ENCODE measurements at regions not wholly inside any gene's neighbourhood (a gene's known extent, or its start where the extent isn't known, plus 50 kb on each side); places are given as distances from the start of the nearest gene placed in this dataset.
"Not testable (repeated sequence)": the region's sequence is repeated elsewhere in the genome, so short reads cannot be mapped to it uniquely, and the experiment has no call there.

DNA sequence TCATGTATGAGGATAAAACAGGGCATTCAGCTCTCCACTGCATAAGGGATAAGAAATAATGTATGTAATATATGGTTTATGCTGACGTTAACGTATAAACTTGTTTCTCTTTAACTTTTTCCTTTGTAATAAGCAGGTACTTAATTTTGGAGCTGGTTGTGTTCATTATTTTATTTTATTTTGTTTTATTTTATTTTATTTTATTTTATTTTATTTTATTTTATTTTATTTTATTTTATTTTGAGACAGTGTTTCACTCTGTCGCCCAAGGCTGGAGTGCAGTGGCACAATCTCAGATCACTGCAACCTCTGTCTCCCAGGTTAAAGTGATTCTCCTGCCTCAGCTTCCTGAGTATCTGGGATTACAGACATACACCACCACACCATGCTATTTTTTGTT, 1932.6 kb upstream of the TENM3 start:
- no peak overlapping the region for H3K27ac ChIP-seq (ENCODE audit: low read depth, low read length)
- no peaks in the 10 kb centered on the region for H3K36me3 ChIP-seq (ENCODE audit: control insufficient read depth, insufficient read depth, low read length)
- DNase-seq (ENCODE audit: low read depth in 4 of 6, low spot score in 6 of 6): no peak
- H3K4me1 ChIP-seq (ENCODE audit: control insufficient read depth, insufficient read depth, low read length): no peaks in the 10 kb centered on the region
- WGBS (ENCODE audit: insufficient coverage): no CpG with 5 or more reads among the region's 3 CpGs
- H3K9me3 ChIP-seq (ENCODE audit: control insufficient read depth, insufficient read depth, low read length): no peaks in the 10 kb centered on the region
- no peak overlapping the region for H3K4me3 ChIP-seq (ENCODE audit: low read depth, low read length)
- no peaks in the 10 kb centered on the region for H3K27me3 ChIP-seq (ENCODE audit: control insufficient read depth, insufficient read depth, low read length)

DNA sequence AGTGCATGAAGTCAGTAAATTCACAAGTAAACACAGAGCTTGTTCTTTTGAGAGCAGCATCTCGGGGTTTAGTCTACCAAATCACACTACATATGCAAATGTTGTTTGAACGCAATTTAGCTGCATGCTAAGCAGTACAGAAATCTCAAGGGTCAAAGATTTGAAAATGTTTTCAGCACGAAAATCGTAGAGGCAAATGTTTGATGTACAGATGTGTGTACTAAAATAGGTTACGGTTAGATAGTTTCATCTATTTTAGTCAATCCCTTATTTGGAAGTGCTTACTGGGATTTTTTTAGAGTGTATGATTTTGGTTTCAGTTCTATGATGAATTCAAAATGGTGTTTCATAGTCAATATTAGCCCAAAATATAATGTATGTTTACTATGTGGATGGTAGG, 1928.2 kb upstream of the TENM3 start:
- DNase-seq (ENCODE audit: low read depth in 4 of 6, low spot score in 6 of 6): peak in 1 of 6 donors; percentile 43
- Histone ChIP-seq H3K4me1 (ENCODE audit: control insufficient read depth, insufficient read depth, low read length) (no peaks in the 10 kb centered on the region), H3K27me3 (ENCODE audit: control insufficient read depth, insufficient read depth, low read length) (no peaks in the 10 kb centered on the region), H3K27ac (ENCODE audit: low read depth, low read length) (no peak overlapping the region), H3K4me3 (ENCODE audit: low read depth, low read length) (no peak overlapping the region), H3K9me3 (ENCODE audit: control insufficient read depth, insufficient read depth, low read length) (no peaks in the 10 kb centered on the region), H3K36me3 (ENCODE audit: control insufficient read depth, insufficient read depth, low read length) (no peaks in the 10 kb centered on the region)
- no CpG with 5 or more reads among the region's 5 CpGs for WGBS (ENCODE audit: insufficient coverage)

DNA sequence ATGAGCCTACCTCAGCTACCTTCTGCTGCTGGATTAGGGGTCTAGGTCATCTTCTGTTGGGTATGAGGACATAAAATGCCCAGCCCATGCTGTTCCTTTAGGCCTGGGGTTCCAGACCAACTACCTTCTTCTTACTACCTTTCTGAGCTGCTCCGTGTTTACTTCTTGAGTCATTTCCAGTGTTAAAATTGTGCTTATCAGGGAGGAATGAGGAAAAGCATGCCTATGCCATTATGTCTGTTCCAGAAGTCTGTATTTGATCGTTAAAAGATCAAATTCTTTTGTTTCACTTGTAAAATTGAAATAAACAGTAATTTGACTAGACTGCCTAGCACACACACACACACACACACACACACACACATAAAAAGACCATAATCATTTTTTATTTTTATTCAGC, 1912.7 kb upstream of the TENM3 start:
- H3K9me3 ChIP-seq (ENCODE audit: control insufficient read depth, insufficient read depth, low read length): no peaks in the 10 kb centered on the region
- no peaks in the 10 kb centered on the region for H3K27me3 ChIP-seq (ENCODE audit: control insufficient read depth, insufficient read depth, low read length)
- no peaks in the 10 kb centered on the region for H3K4me1 ChIP-seq (ENCODE audit: control insufficient read depth, insufficient read depth, low read length)
- no peak overlapping the region for H3K4me3 ChIP-seq (ENCODE audit: low read depth, low read length)
- H3K27ac ChIP-seq (ENCODE audit: low read depth, low read length): no peak overlapping the region
- no peak for DNase-seq (ENCODE audit: low read depth in 4 of 6, low spot score in 6 of 6)
- no peaks in the 10 kb centered on the region for H3K36me3 ChIP-seq (ENCODE audit: control insufficient read depth, insufficient read depth, low read length)
- WGBS (ENCODE audit: insufficient coverage): no CpG with 5 or more reads among the region's 2 CpGs

DNA sequence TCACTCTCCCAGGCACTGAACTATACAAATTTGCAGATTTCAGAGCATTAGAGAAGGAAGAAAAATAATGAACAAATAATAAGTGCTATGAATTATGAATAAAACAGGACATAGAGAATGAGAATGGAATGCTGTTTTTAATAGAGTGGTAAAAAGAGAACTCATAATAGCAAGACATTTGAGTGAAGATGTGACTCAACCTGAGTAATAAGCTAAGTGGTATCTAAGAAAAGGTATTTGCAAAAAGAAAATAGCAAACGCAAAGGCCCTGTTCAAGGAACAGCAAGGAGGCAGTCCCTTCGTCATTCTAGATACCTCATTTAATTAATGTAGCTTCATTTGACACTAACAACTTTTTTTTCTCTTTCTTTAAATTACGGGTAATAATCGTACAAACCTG, 1910.0 kb upstream of the TENM3 start:
- Histone ChIP-seq H3K27me3 (ENCODE audit: control insufficient read depth, insufficient read depth, low read length) (no peaks in the 10 kb centered on the region), H3K9me3 (ENCODE audit: control insufficient read depth, insufficient read depth, low read length) (no peaks in the 10 kb centered on the region), H3K4me1 (ENCODE audit: control insufficient read depth, insufficient read depth, low read length) (no peaks in the 10 kb centered on the region), H3K36me3 (ENCODE audit: control insufficient read depth, insufficient read depth, low read length) (no peaks in the 10 kb centered on the region), H3K27ac (ENCODE audit: low read depth, low read length) (no peak overlapping the region), H3K4me3 (ENCODE audit: low read depth, low read length) (no peak overlapping the region)
- no CpG with 5 or more reads among the region's 4 CpGs for WGBS (ENCODE audit: insufficient coverage)
- no peak for DNase-seq (ENCODE audit: low read depth in 4 of 6, low spot score in 6 of 6)

DNA sequence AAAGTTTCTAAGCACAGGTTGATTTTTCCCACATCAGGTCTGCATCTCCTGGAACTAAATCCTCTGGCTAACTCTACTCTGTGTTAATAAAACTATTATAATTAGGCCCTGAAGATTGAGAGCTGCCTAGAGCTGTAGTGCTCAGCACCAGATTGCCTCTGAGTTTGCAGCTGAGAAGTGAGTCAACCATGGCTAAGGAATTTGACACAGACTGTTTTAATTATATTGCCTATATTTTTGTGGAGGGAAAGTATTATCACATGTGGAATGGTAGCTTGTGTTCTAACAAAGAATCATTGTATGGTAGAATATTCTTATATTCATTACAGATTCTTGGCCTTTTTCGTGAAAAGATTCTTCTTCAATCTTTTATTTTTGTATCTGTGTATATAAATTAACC, 1907.6 kb upstream of the TENM3 start:
- Histone ChIP-seq H3K27ac (ENCODE audit: low read depth, low read length) (no peak overlapping the region), H3K4me3 (ENCODE audit: low read depth, low read length) (no peak overlapping the region), H3K4me1 (ENCODE audit: control insufficient read depth, insufficient read depth, low read length) (no peaks in the 10 kb centered on the region), H3K36me3 (ENCODE audit: control insufficient read depth, insufficient read depth, low read length) (no peaks in the 10 kb centered on the region), H3K27me3 (ENCODE audit: control insufficient read depth, insufficient read depth, low read length) (no peaks in the 10 kb centered on the region), H3K9me3 (ENCODE audit: control insufficient read depth, insufficient read depth, low read length) (no peaks in the 10 kb centered on the region)
- no CpG with 5 or more reads among the region's 1 CpG for WGBS (ENCODE audit: insufficient coverage)
- DNase-seq (ENCODE audit: low read depth in 4 of 6, low spot score in 6 of 6): no peak

DNA sequence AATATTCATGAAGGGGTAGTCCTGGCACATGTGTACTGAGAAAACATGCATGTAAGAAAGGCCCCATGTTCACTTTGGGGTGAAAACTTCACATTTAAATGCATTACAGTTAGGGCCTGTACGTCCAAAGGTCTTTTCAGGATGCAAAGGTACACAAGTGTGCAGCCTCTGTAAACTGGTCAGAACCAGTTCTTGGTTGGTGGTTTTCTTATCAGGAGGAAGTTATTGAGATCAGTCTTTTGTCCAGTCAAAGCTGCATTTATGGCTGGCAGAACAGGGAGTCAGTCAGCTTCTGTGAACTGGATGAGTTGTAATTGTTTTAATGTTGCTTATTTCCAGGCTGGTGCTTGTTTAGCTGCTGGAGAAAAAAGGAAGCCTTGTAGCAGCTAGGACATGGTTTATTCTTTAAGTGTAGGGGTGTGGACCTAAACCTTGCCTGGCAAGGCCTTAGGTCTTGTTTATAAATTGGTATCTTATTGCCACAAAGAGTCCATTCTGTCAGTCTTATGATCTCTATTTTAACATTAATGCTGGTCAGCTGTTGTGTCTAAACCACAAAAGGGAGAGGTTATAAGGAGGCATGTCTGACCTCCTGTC, 1906.6 kb upstream of the TENM3 start:
- no peak for DNase-seq (ENCODE audit: low read depth in 4 of 6, low spot score in 6 of 6)
- WGBS (ENCODE audit: insufficient coverage): 90% methylated on average over 1 of the region's 1 CpG
- H3K27ac ChIP-seq (ENCODE audit: low read depth, low read length): no peak overlapping the region

DNA sequence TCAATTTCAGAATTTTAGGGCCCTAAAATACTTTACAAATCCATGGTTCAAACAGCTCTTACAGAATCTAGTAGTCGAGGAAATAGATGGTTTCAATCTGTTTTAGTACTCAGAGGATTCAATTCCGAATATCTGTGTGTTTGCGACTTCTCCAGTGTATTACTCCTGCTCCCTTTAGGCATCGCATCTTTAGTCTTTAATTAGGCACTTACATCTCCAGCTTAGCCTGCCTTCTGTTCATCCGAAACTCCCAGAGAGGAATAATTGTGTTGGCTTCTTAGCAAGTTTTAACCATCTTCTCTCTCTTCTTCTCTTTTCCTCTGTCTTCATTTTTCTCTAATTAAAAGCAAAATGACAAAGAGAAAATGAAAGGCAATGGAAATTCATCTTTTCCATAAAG, 1901.3 kb upstream of the TENM3 start:
- no peak overlapping the region for H3K4me3 ChIP-seq (ENCODE audit: low read depth, low read length)
- no peaks in the 10 kb centered on the region for H3K9me3 ChIP-seq (ENCODE audit: control insufficient read depth, insufficient read depth, low read length)
- no peaks in the 10 kb centered on the region for H3K4me1 ChIP-seq (ENCODE audit: control insufficient read depth, insufficient read depth, low read length)
- no peaks in the 10 kb centered on the region for H3K36me3 ChIP-seq (ENCODE audit: control insufficient read depth, insufficient read depth, low read length)
- peak in 2 of 6 donors; percentile 2 to 75 for DNase-seq (ENCODE audit: low read depth in 4 of 6, low spot score in 6 of 6)
- no peaks in the 10 kb centered on the region for H3K27me3 ChIP-seq (ENCODE audit: control insufficient read depth, insufficient read depth, low read length)
- H3K27ac ChIP-seq (ENCODE audit: low read depth, low read length): no peak overlapping the region
- whole genome bisulfite sequencing (ENCODE audit: insufficient coverage): no CpG with 5 or more reads among the region's 5 CpGs

More for the DNA sequence above, 1906.6 kb upstream of the TENM3 start:
- Histone ChIP-seq H3K27me3 (ENCODE audit: control insufficient read depth, insufficient read depth, low read length) (no peaks in the 10 kb centered on the region), H3K4me3 (ENCODE audit: low read depth, low read length) (no peak overlapping the region), H3K4me1 (ENCODE audit: control insufficient read depth, insufficient read depth, low read length) (no peaks in the 10 kb centered on the region), H3K36me3 (ENCODE audit: control insufficient read depth, insufficient read depth, low read length) (no peaks in the 10 kb centered on the region), H3K9me3 (ENCODE audit: control insufficient read depth, insufficient read depth, low read length) (no peaks in the 10 kb centered on the region)

GRCh38 chr4:180350901-180351300, 1892.3 kb upstream of the TENM3 start:
- Histone ChIP-seq H3K9me3 (ENCODE audit: control insufficient read depth, insufficient read depth, low read length) (no peaks in the 10 kb centered on the region), H3K27me3 (ENCODE audit: control insufficient read depth, insufficient read depth, low read length) (no peaks in the 10 kb centered on the region), H3K4me1 (ENCODE audit: control insufficient read depth, insufficient read depth, low read length) (no peaks in the 10 kb centered on the region), H3K4me3 (ENCODE audit: low read depth, low read length) (no peak overlapping the region), H3K27ac (ENCODE audit: low read depth, low read length) (no peak overlapping the region), H3K36me3 (ENCODE audit: control insufficient read depth, insufficient read depth, low read length) (no peaks in the 10 kb centered on the region)
- no peak for DNase-seq (ENCODE audit: low read depth in 4 of 6, low spot score in 6 of 6)
- no CpG with 5 or more reads among the region's 2 CpGs for WGBS (ENCODE audit: insufficient coverage)

DNA sequence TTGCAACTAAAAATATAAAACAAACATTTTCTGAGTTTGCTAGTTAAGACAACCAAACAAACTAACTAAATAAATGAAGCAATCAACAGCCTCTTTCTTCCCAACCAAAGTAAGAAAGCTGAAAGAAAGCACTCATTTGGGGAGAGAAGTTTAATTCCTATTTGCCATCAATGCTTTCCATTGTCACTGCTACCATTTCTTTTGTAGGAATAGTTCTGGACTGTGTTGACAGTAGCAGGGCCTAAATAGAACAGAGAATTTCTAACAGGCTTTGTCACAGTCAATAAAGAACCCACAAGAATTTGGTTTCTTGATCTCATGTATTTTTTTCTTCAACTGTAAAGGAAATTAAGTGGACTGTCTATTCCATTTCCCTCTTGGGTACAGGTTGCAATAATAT, 1886.4 kb upstream of the TENM3 start:
- no peaks in the 10 kb centered on the region for H3K36me3 ChIP-seq (ENCODE audit: control insufficient read depth, insufficient read depth, low read length)
- no peaks in the 10 kb centered on the region for H3K27me3 ChIP-seq (ENCODE audit: control insufficient read depth, insufficient read depth, low read length)
- no peak overlapping the region for H3K27ac ChIP-seq (ENCODE audit: low read depth, low read length)
- H3K4me3 ChIP-seq (ENCODE audit: low read depth, low read length): no peak overlapping the region
- no peaks in the 10 kb centered on the region for H3K9me3 ChIP-seq (ENCODE audit: control insufficient read depth, insufficient read depth, low read length)
- DNase-seq (ENCODE audit: low read depth in 4 of 6, low spot score in 6 of 6): no peak
- no peaks in the 10 kb centered on the region for H3K4me1 ChIP-seq (ENCODE audit: control insufficient read depth, insufficient read depth, low read length)

DNA sequence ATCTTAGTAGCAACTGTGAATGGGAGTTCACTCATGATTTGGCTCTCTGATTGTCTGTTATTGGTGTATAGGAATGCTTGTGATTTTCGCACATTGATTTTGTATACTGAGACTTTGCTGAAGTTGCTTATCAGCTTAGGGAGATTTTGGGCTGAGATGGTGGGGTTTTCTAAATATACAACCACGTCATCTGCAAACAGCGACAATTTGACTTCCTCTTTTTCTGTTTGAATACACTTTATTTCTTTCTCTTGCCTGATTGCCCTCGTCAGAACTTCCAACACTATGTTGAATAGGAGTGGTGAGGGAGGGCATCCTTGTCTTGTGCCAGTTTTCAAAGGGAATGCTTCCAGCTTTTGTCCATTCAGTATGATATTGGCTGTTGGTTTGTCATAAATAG, 1883.1 kb upstream of the TENM3 start:
- not testable (repeated sequence) for DNase-seq (ENCODE audit: low read depth in 4 of 6, low spot score in 6 of 6); H3K9me3 ChIP-seq (ENCODE audit: control insufficient read depth, insufficient read depth, low read length); H3K4me3 ChIP-seq (ENCODE audit: low read depth, low read length); H3K4me1 ChIP-seq (ENCODE audit: control insufficient read depth, insufficient read depth, low read length); H3K27me3 ChIP-seq (ENCODE audit: control insufficient read depth, insufficient read depth, low read length); H3K36me3 ChIP-seq (ENCODE audit: control insufficient read depth, insufficient read depth, low read length); H3K27ac ChIP-seq (ENCODE audit: low read depth, low read length)
- WGBS (ENCODE audit: insufficient coverage): no CpG with 5 or more reads among the region's 4 CpGs

Measured in spinal cord (tissue), 9 donors.